ENCODE measurements at regions not wholly inside any gene's neighbourhood (a gene's known extent, or its start where the extent isn't known, plus 50 kb on each side); places are given as distances from the start of the nearest gene placed in this dataset.

DNA sequence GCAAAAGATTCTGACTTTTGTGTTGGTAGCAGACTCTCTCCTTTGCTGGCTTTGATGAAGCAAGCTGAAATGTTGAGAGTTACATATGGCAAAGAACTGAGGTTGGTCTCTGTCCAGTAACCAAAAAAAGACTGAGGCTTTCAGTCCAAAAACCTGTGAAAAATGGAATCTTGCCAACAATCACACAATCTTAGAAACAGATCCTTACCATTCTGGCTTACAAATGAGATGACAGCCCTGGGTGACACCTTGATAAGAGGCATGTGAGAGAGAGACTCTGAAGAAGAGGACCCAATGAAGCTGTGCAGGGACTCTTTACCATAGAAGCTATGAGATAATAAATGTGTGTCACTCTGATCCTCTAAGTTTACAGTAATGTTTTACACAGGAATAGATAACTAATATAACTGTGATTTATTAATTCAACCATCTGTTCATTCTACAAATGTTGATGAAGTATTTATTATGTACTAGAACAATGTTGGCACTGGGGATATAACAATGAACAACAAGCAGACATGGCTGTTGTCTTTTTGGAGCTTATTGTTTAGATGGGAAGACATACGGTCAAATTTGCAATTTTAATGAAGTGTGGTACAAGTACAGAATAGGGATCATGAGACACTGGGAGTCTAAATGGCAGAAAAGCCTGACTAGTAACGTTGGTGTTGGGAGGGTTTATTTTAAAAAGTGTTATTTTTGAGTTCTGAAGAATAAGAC lies 251.0 kb downstream of the OLFM3 start (continued):
- TF ChIP-seq, protein P1, sequence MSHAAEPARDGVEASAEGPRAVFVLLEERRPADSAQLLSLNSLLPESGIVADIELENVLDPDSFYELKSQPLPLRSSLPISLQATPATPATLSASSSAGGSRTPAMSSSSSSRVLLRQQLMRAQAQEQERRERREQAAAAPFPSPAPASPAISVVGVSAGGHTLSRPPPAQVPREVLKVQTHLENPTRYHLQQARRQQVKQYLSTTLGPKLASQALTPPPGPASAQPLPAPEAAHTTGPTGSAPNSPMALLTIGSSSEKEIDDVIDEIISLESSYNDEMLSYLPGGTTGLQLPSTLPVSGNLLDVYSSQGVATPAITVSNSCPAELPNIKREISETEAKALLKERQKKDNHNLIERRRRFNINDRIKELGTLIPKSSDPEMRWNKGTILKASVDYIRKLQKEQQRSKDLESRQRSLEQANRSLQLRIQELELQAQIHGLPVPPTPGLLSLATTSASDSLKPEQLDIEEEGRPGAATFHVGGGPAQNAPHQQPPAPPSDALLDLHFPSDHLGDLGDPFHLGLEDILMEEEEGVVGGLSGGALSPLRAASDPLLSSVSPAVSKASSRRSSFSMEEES (CRISPR knock-in tag; IDR thresholded peaks at IDR 0.05), result no peak
- TF ChIP-seq ZNF713 (CRISPR knock-in tag; IDR thresholded peaks at IDR 0.05) (no peak), YEATS2 (CRISPR knock-in tag; IDR thresholded peaks at IDR 0.05; ENCODE audit: borderline replicate concordance) (no peak), AGO1 (IDR thresholded peaks at IDR 0.05; ENCODE audit: low read depth, low read length, poor library complexity, severe bottlenecking) (no peak), STAT5B (CRISPR knock-in tag; IDR thresholded peaks at IDR 0.05) (no peak), KLF11 (CRISPR knock-in tag; IDR thresholded peaks at IDR 0.05) (no peak)
- TF ChIP-seq, protein P2, sequence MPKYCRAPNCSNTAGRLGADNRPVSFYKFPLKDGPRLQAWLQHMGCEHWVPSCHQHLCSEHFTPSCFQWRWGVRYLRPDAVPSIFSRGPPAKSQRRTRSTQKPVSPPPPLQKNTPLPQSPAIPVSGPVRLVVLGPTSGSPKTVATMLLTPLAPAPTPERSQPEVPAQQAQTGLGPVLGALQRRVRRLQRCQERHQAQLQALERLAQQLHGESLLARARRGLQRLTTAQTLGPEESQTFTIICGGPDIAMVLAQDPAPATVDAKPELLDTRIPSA (CRISPR knock-in tag; IDR thresholded peaks at IDR 0.05; ENCODE audit: borderline replicate concordance), result no peak
- TF ChIP-seq, protein P3, sequence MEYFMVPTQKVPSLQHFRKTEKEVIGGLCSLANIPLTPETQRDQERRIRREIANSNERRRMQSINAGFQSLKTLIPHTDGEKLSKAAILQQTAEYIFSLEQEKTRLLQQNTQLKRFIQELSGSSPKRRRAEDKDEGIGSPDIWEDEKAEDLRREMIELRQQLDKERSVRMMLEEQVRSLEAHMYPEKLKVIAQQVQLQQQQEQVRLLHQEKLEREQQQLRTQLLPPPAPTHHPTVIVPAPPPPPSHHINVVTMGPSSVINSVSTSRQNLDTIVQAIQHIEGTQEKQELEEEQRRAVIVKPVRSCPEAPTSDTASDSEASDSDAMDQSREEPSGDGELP (IDR thresholded peaks at IDR 0.05; ENCODE audit: borderline replicate concordance, low read depth), result no peak

DNA sequence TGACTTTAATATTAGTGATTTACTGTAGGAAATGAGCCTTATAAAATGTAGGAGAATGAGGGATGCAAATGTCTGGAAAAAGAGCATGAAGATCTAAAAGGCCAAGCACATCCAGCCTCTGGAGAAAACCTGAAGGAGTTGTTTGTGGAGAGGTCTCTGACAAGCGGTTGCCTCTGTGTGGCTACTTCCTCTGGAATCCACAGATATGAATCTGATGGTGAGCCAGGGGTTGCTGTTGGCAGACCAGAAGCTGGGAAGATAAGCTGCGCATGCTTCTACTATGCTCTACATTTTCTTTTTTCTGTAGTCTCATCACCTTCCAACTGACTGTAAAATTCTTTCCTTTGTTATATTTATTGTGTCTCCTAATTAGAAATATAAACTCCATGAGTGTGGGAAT lies 248.6 kb downstream of the OLFM3 start:
- H3K79me2 ChIP-seq (ENCODE audit: insufficient read depth, low read length), result no peaks in the 10 kb centered on the region
- H3K27me3 ChIP-seq (ENCODE audit: control insufficient read depth in 1 of 2, insufficient read depth in 2 of 2, low read length in 2 of 2), result no peaks in the 10 kb centered on the region
- no peaks in the 10 kb centered on the region for H4K20me1 ChIP-seq (ENCODE audit: insufficient read depth, low read length)
- intact Hi-C loops (cut with micrococcal nuclease; ENCODE audit: unreplicated experiment), result no loop called here
- H3K4me3 ChIP-seq (replicated peaks in 1 of 3; ENCODE audit: insufficient read depth in 1 of 3, low read depth in 2 of 3, low read length in 3 of 3), result no peak overlapping the region
- H3K9me3 ChIP-seq (ENCODE audit: low read length), result peaks cover 11% of the 10 kb centered on the region; the same call in 1 of the 2 replicates
- no TSS peak for BruUV-seq (replicated peaks)
- no peaks in the 10 kb centered on the region for H3K4me1 ChIP-seq (ENCODE audit: insufficient read depth, low read length)
- H3K36me3 ChIP-seq (replicated peaks in 1 of 2; ENCODE audit: control insufficient read depth in 1 of 2, insufficient read depth in 2 of 2, low read length in 2 of 2), result no peaks in the 10 kb centered on the region
- H3K9ac ChIP-seq (ENCODE audit: insufficient read depth, low read depth, low read length), result no peak overlapping the region
- no peak overlapping the region for H3K4me2 ChIP-seq (ENCODE audit: low read depth, low read length)
- 28% methylated on average over 2 of the region's 2 CpGs for WGBS (ENCODE audit: low lambda C conversion rate)
- POLR2A ChIA-PET, result no interaction called here
- CTCF ChIA-PET (ENCODE audit: low intra/inter-chr PET ratio, low total read pairs), result no interaction called here
- FAIRE-seq, result no peak
- H2AFZ ChIP-seq (ENCODE audit: low read length), result no peak overlapping the region
- in situ Hi-C loops (cut with HindIII; ENCODE audit: extremely low pct_ligation_motif_present, low pct_unique_long_range_greater_than_20kb), result no loop called here
- H3K27ac ChIP-seq (ENCODE audit: extremely low read length, insufficient read depth, low read length), result no peak overlapping the region
- DNase-seq (ENCODE audit: low spot score), result no peak
- ATAC-seq, result no peak
- TF ChIP-seq CBX1 (IDR thresholded peaks at IDR 0.05; ENCODE audit: low read depth), result no peak
- no peak for TF ChIP-seq KLF12 (CRISPR knock-in tag; IDR thresholded peaks at IDR 0.05; ENCODE audit: borderline replicate concordance)
- TF ChIP-seq RFX5 (IDR thresholded peaks at IDR 0.05; ENCODE audit: low read depth, low read length), result no peak
- no peak for TF ChIP-seq ZBTB20 (CRISPR knock-in tag; IDR thresholded peaks at IDR 0.05; ENCODE audit: borderline replicate concordance, low read depth)
- TF ChIP-seq, protein P4, sequence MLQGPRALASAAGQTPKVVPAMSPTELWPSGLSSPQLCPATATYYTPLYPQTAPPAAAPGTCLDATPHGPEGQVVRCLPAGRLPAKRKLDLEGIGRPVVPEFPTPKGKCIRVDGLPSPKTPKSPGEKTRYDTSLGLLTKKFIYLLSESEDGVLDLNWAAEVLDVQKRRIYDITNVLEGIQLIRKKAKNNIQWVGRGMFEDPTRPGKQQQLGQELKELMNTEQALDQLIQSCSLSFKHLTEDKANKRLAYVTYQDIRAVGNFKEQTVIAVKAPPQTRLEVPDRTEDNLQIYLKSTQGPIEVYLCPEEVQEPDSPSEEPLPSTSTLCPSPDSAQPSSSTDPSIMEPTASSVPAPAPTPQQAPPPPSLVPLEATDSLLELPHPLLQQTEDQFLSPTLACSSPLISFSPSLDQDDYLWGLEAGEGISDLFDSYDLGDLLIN (CRISPR knock-in tag; IDR thresholded peaks at IDR 0.05; ENCODE audit: borderline replicate concordance), result no peak
- TF ChIP-seq SRSF4 (IDR thresholded peaks at IDR 0.05; ENCODE audit: low read depth, low read length, poor library complexity, severe bottlenecking), result no peak
- no peak for TF ChIP-seq STAG1 (CRISPR knock-in tag; IDR thresholded peaks at IDR 0.05)
- TF ChIP-seq, protein P1 (CRISPR knock-in tag; IDR thresholded peaks at IDR 0.05), result no peak
- no peak for TF ChIP-seq NR3C1 (CRISPR knock-in tag; IDR thresholded peaks at IDR 0.05)
- TF ChIP-seq SP140L (CRISPR knock-in tag; IDR thresholded peaks at IDR 0.05; ENCODE audit: borderline replicate concordance), result no peak

All from HepG2 (cell line).